Astrocyte (in vitro differentiated cells and primary cell): ENCODE measurements at regions not wholly inside any gene's neighbourhood (a gene's known extent, or its start where the extent isn't known, plus 50 kb on each side); places are given as distances from the start of the nearest gene placed in this dataset.

Experiments used
- DNase-seq: peaks from one replicate; pipeline ENCODE4 v3.0.0-alpha.2; 2010; ENCODE audit warnings: low read depth
- FAIRE-seq: peaks from 2 replicates; lab custom pipeline; 2011; peaks lifted over from hg19 to GRCh38; lab: Jason Lieb, UNC
- H2AFZ ChIP-seq: 2 replicates; pipeline ENCODE4 v1.6.0; 2012; ENCODE audit warnings: low read depth, low read length, inconsistent platforms
- H3K27ac ChIP-seq: 2 replicates; pipeline ENCODE4 v1.5.1; 2011; ENCODE audit warnings: low read depth, low read length, inconsistent platforms
- H3K27me3 ChIP-seq: 2 replicates; pipeline ENCODE4 v1.6.0; 2011; ENCODE audit warnings: low read length, inconsistent platforms; ENCODE audit not compliant: insufficient read depth
- H3K36me3 ChIP-seq: 2 replicates; pipeline ENCODE4 v1.5.1; 2011; ENCODE audit warnings: low read length, inconsistent platforms; ENCODE audit not compliant: insufficient read depth
- H3K4me1 ChIP-seq: 2 replicates; pipeline ENCODE4 v1.5.1; 2011; ENCODE audit warnings: low read length, inconsistent platforms; ENCODE audit not compliant: insufficient read depth
- H3K4me2 ChIP-seq: 2 replicates; pipeline ENCODE4 v1.6.0; 2012; ENCODE audit warnings: low read length, inconsistent platforms
- H3K4me3 ChIP-seq: 2 replicates; pipeline ENCODE4 v1.5.1; 2011; ENCODE audit warnings: low read depth, mild to moderate bottlenecking, low read length, inconsistent platforms; ENCODE audit not compliant: insufficient read depth
- H3K79me2 ChIP-seq: 2 replicates; pipeline ENCODE4 v1.6.0; 2012; ENCODE audit warnings: mild to moderate bottlenecking, low read length, inconsistent platforms; ENCODE audit not compliant: insufficient read depth
- H3K9ac ChIP-seq: 2 replicates; pipeline ENCODE4 v1.6.0; 2012; ENCODE audit warnings: mild to moderate bottlenecking, low read length, inconsistent platforms
- H3K9me3 ChIP-seq: 2 replicates; pipeline ENCODE4 v1.5.1; 2012; ENCODE audit warnings: low read depth, mild to moderate bottlenecking, low read length, inconsistent platforms; ENCODE audit not compliant: insufficient read depth
- H4K20me1 ChIP-seq: 2 replicates; pipeline ENCODE4 v1.6.0; 2012; ENCODE audit warnings: low read length, inconsistent platforms; ENCODE audit not compliant: insufficient read depth
- H3K27ac Mint-ChIP-seq: one replicate; pipeline ENCODE4 v1.8.0; 2021; ENCODE audit warnings: mild to moderate bottlenecking, mixed read lengths; ENCODE audit not compliant: unreplicated experiment
- H3K27me3 Mint-ChIP-seq: one replicate; pipeline ENCODE4 v1.8.0; 2021; ENCODE audit warnings: low read depth, mixed read lengths; ENCODE audit not compliant: unreplicated experiment
- H3K36me3 Mint-ChIP-seq: one replicate; pipeline ENCODE4 v1.8.0; 2021; ENCODE audit warnings: low read depth, mixed read lengths; ENCODE audit not compliant: unreplicated experiment
- H3K4me1 Mint-ChIP-seq: one replicate; pipeline ENCODE4 v1.8.0; 2021; ENCODE audit warnings: low read depth, mixed read lengths; ENCODE audit not compliant: unreplicated experiment
- H3K4me3 Mint-ChIP-seq: one replicate; pipeline ENCODE4 v1.8.0; 2021; ENCODE audit warnings: mild to moderate bottlenecking, moderate library complexity, mixed read lengths; ENCODE audit not compliant: unreplicated experiment
- H3K9me3 Mint-ChIP-seq: one replicate; pipeline ENCODE4 v1.8.0; 2021; ENCODE audit warnings: mild to moderate bottlenecking, mixed read lengths; ENCODE audit not compliant: unreplicated experiment
- CTCF ChIP-seq: IDR thresholded peaks from 2 replicates; pipeline ENCODE4 v1.5.1; 2011; ENCODE audit warnings: low read depth, mild to moderate bottlenecking, inconsistent platforms, low read length, moderate library complexity; ENCODE audit not compliant: insufficient read depth
- EZH2 ChIP-seq: IDR thresholded peaks from 2 replicates; pipeline ENCODE4 v1.6.1; 2012; ENCODE audit warnings: mild to moderate bottlenecking, low read length, inconsistent platforms; ENCODE audit not compliant: insufficient read depth

- Histone ChIP-seq H3K27me3 (no peaks in the 10 kb centered on the region), H3K36me3 (no peaks in the 10 kb centered on the region), H4K20me1 (no peaks in the 10 kb centered on the region), H3K27ac (no peak overlapping the region), H3K9ac (no peak overlapping the region), H3K9me3 (no peaks in the 10 kb centered on the region), H3K4me2 (no peak overlapping the region), H3K79me2 (no peaks in the 10 kb centered on the region), H3K4me3 (no peak overlapping the region), H2AFZ (no peak overlapping the region), H3K4me1 (no peaks in the 10 kb centered on the region)
- no peaks in the 10 kb centered on the region for H3K36me3 Mint-ChIP-seq
- peaks cover 1% of the 10 kb centered on the region for H3K4me1 Mint-ChIP-seq
- no peak overlapping the region for H3K4me3 Mint-ChIP-seq
- FAIRE-seq (no peak), DNase-seq (no peak)
- H3K9me3 Mint-ChIP-seq: peaks cover 2% of the 10 kb centered on the region
- no peak overlapping the region for H3K27ac Mint-ChIP-seq
- TF ChIP-seq CTCF (no peak), EZH2 (no peak)
- H3K27me3 Mint-ChIP-seq: no peaks in the 10 kb centered on the region
Measured at GRCh38 chr10:60453036-60453435, 63.4 kb upstream of the ANK3 start.

GRCh38 chr10:60450291-60450690 lies 60.6 kb upstream of the ANK3 start:
- Mint-ChIP-seq H3K36me3 (no peaks in the 10 kb centered on the region), H3K27ac (no peak overlapping the region), H3K27me3 (no peaks in the 10 kb centered on the region), H3K4me1 (peaks cover 22% of the 10 kb centered on the region), H3K9me3 (peaks cover 2% of the 10 kb centered on the region), H3K4me3 (no peak overlapping the region)
- DNase-seq: peak; percentile 31
- Histone ChIP-seq H3K4me2 (no peak overlapping the region), H3K27me3 (no peaks in the 10 kb centered on the region), H3K9ac (no peak overlapping the region), H3K36me3 (no peaks in the 10 kb centered on the region), H2AFZ (no peak overlapping the region), H3K4me1 (peaks cover 15% of the 10 kb centered on the region), H3K27ac (no peak overlapping the region), H3K79me2 (no peaks in the 10 kb centered on the region), H4K20me1 (no peaks in the 10 kb centered on the region), H3K4me3 (no peak overlapping the region), H3K9me3 (no peaks in the 10 kb centered on the region)
- no peak for FAIRE-seq
- TF ChIP-seq EZH2 (no peak), CTCF (no peak)

GRCh38 chr10:60448246-60448645 lies 58.6 kb upstream of the ANK3 start:
- DNase-seq: no peak
- Mint-ChIP-seq H3K27me3 (no peaks in the 10 kb centered on the region), H3K4me3 (no peak overlapping the region), H3K9me3 (peaks cover 2% of the 10 kb centered on the region), H3K27ac (no peak overlapping the region), H3K36me3 (no peaks in the 10 kb centered on the region), H3K4me1 (peaks cover 22% of the 10 kb centered on the region)
- H3K9ac ChIP-seq: no peak overlapping the region
- H3K27ac ChIP-seq: no peak overlapping the region
- H3K36me3 ChIP-seq: no peaks in the 10 kb centered on the region
- no peaks in the 10 kb centered on the region for H3K27me3 ChIP-seq
- H2AFZ ChIP-seq: no peak overlapping the region
- no peaks in the 10 kb centered on the region for H4K20me1 ChIP-seq
- H3K4me2 ChIP-seq: no peak overlapping the region
- H3K9me3 ChIP-seq: no peaks in the 10 kb centered on the region
- peaks cover 15% of the 10 kb centered on the region for H3K4me1 ChIP-seq
- H3K4me3 ChIP-seq: no peak overlapping the region
- TF ChIP-seq CTCF: no peak
- no peak for TF ChIP-seq EZH2
- no peak for FAIRE-seq
- H3K79me2 ChIP-seq: no peaks in the 10 kb centered on the region
